ENCODE measurements at regions not wholly inside any gene's neighbourhood (a gene's known extent, or its start where the extent isn't known, plus 50 kb on each side); places are given as distances from the start of the nearest gene placed in this dataset.

- no peak overlapping the region for H3K4me3 ChIP-seq
- no peaks in the 10 kb centered on the region for H3K27me3 ChIP-seq
- H3K4me1 ChIP-seq = peaks cover 0 to 19% (median 8%) of the 10 kb centered on the region in 3 donors
- WGBS, 2 donors (ENCODE audit: low coverage in 1 of 2) = 86 to 100% methylated on average over 2 of the region's 2 CpGs
- no peak for ATAC-seq
- H3K9me3 ChIP-seq = no peaks in the 10 kb centered on the region
- no peaks in the 10 kb centered on the region for H3K36me3 ChIP-seq
- TF ChIP-seq EP300 (IDR thresholded peaks at IDR 0.05) = no peak
- TF ChIP-seq, protein P1, sequence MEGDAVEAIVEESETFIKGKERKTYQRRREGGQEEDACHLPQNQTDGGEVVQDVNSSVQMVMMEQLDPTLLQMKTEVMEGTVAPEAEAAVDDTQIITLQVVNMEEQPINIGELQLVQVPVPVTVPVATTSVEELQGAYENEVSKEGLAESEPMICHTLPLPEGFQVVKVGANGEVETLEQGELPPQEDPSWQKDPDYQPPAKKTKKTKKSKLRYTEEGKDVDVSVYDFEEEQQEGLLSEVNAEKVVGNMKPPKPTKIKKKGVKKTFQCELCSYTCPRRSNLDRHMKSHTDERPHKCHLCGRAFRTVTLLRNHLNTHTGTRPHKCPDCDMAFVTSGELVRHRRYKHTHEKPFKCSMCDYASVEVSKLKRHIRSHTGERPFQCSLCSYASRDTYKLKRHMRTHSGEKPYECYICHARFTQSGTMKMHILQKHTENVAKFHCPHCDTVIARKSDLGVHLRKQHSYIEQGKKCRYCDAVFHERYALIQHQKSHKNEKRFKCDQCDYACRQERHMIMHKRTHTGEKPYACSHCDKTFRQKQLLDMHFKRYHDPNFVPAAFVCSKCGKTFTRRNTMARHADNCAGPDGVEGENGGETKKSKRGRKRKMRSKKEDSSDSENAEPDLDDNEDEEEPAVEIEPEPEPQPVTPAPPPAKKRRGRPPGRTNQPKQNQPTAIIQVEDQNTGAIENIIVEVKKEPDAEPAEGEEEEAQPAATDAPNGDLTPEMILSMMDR (IDR thresholded peaks at IDR 0.05) = no peak
- TF ChIP-seq POLR2AphosphoS5 (IDR thresholded peaks at IDR 0.05) = no peak
- no peak for TF ChIP-seq POLR2A (IDR thresholded peaks at IDR 0.05)
- peak overlapping the region in 1 of 4 donors; percentile 85 for H3K27ac ChIP-seq
These were observed 486.0 kb upstream of the ADAMTS9 start for GRCh38 chr3:65173841-65174240.

GRCh38 chr3:65172209-65172608, 484.4 kb upstream of the ADAMTS9 start:
- Histone ChIP-seq H3K4me1 (peaks cover 0 to 25% (median 8%) of the 10 kb centered on the region in 3 donors), H3K4me3 (no peak overlapping the region), H3K27ac (peak overlapping the region; percentile 24 to 85 (median 82)), H3K9me3 (no peaks in the 10 kb centered on the region), H3K36me3 (no peaks in the 10 kb centered on the region), H3K27me3 (no peaks in the 10 kb centered on the region)
- 30 to 50% methylated on average over 2 to 5 of the region's 5 CpGs for WGBS, 2 donors (ENCODE audit: low coverage in 1 of 2)
- TF ChIP-seq POLR2A (IDR thresholded peaks at IDR 0.05) (no peak), EP300 (IDR thresholded peaks at IDR 0.05) (no peak), POLR2AphosphoS5 (IDR thresholded peaks at IDR 0.05) (no peak)
- TF ChIP-seq, protein P1 (IDR thresholded peaks at IDR 0.05) = no peak
- ATAC-seq = no peak

- peak; percentile 93 for ATAC-seq
- Histone ChIP-seq H3K27ac (peak overlapping the region; percentile 68 to 85 (median 78)), H3K9me3 (no peaks in the 10 kb centered on the region)
These were observed 482.7 kb upstream of the ADAMTS9 start for GRCh38 chr3:65170390-65171042.

DNA sequence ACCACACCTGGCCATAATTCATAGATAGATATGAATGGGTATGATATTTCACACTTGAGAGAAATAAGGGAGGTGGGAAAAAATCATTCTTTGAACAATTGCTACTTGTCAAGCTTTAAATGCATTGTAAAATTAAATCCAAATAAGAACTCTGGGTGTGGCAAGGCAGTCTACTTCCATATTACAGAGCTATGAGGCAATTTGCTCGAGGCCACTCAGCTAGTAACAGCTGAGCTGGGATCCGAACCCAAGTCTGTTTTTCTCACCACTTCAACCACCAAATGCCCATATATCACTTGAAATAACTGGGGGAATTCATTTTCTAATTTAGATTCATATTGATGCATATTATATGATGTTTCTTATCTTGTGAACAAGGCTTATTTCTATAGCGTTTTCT, 482.2 kb upstream of the ADAMTS9 start:
- Histone ChIP-seq H3K27ac (peak overlapping the region; percentile 68 to 85 (median 78)), H3K4me1 (peaks cover 0 to 25% (median 8%) of the 10 kb centered on the region in 3 donors), H3K9me3 (no peaks in the 10 kb centered on the region), H3K4me3 (no peak overlapping the region), H3K27me3 (no peaks in the 10 kb centered on the region), H3K36me3 (no peaks in the 10 kb centered on the region)
- WGBS, 2 donors (ENCODE audit: low coverage in 1 of 2) = 20 to 25% methylated on average over 3 of the region's 3 CpGs
- TF ChIP-seq POLR2A (IDR thresholded peaks at IDR 0.05) = no peak
- TF ChIP-seq EP300 (IDR thresholded peaks at IDR 0.05) = no peak
- no peak for ATAC-seq

More at GRCh38 chr3:65170390-65171042, 482.7 kb upstream of the ADAMTS9 start:
- WGBS, 2 donors (ENCODE audit: low coverage in 1 of 2) = 3 to 11% methylated on average over 3 to 5 of the region's 10 CpGs
- TF ChIP-seq EP300 (IDR thresholded peaks at IDR 0.05) (peak; percentile 100), POLR2A (IDR thresholded peaks at IDR 0.05) (no peak), POLR2AphosphoS5 (IDR thresholded peaks at IDR 0.05) (peak; percentile 99)
- TF ChIP-seq, protein P1 (IDR thresholded peaks at IDR 0.05) = peak; percentile 21 to 59 (median 40)
- peaks cover 0 to 25% (median 8%) of the 10 kb centered on the region in 3 donors for H3K4me1 ChIP-seq
- H3K4me3 ChIP-seq = no peak overlapping the region
- H3K27me3 ChIP-seq = no peaks in the 10 kb centered on the region
- H3K36me3 ChIP-seq = no peaks in the 10 kb centered on the region

- no peak overlapping the region for H3K4me3 ChIP-seq
- peaks cover 0 to 25% (median 8%) of the 10 kb centered on the region in 3 donors for H3K4me1 ChIP-seq
- H3K9me3 ChIP-seq = no peaks in the 10 kb centered on the region
- WGBS, 2 donors (ENCODE audit: low coverage in 1 of 2) = 45 to 48% methylated on average over 4 of the region's 4 CpGs
- H3K27ac ChIP-seq = peak overlapping the region; percentile 12 to 85 (median 42)
- ATAC-seq = no peak
- TF ChIP-seq EP300 (IDR thresholded peaks at IDR 0.05) (peak; percentile 30), POLR2AphosphoS5 (IDR thresholded peaks at IDR 0.05) (peak; percentile 25)
- TF ChIP-seq, protein P1 (IDR thresholded peaks at IDR 0.05) = no peak
- H3K36me3 ChIP-seq = no peaks in the 10 kb centered on the region
- no peaks in the 10 kb centered on the region for H3K27me3 ChIP-seq
These were observed 480.7 kb upstream of the ADAMTS9 start for GRCh38 chr3:65168547-65168946.

Measured in gastroesophageal sphincter (tissue), 4 donors.